HG02852 (cell line): ENCODE measurements at regions not wholly inside any gene's neighbourhood (a gene's known extent, or its start where the extent isn't known, plus 50 kb on each side); places are given as distances from the start of the nearest gene placed in this dataset.
"Not testable (repeated sequence)": the region's sequence is repeated elsewhere in the genome, so short reads cannot be mapped to it uniquely, and the experiment has no call there.

ENCODE experiments used
- ATAC-seq: cut with Tn5 transposase; IDR thresholded peaks from one replicate; pipeline ENCODE4 v1.9.1; 2021; ENCODE audit warnings: mild to moderate bottlenecking, moderate library complexity; ENCODE audit not compliant: unreplicated experiment

DNA sequence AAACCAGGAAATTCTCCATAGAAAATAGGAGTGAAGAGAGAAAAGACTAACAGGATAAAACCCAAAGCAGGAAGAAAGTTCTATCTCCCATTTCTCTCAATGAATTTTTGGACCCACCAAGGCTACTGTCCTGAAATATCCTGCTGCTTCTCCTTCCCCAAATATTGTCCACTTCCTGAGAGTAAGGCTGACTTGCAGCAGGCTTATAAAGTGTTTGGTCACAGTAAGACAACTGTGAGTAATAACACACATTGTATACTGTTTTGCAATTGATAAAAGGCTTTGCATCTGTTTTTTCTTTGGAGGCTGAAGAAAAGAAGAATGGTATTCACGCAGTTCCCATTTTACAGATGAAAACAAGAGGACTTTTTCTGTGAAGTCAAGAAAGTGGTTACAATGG is 52.8 kb downstream of the FOXD4L6 start:
- not testable (repeated sequence) for ATAC-seq

DNA sequence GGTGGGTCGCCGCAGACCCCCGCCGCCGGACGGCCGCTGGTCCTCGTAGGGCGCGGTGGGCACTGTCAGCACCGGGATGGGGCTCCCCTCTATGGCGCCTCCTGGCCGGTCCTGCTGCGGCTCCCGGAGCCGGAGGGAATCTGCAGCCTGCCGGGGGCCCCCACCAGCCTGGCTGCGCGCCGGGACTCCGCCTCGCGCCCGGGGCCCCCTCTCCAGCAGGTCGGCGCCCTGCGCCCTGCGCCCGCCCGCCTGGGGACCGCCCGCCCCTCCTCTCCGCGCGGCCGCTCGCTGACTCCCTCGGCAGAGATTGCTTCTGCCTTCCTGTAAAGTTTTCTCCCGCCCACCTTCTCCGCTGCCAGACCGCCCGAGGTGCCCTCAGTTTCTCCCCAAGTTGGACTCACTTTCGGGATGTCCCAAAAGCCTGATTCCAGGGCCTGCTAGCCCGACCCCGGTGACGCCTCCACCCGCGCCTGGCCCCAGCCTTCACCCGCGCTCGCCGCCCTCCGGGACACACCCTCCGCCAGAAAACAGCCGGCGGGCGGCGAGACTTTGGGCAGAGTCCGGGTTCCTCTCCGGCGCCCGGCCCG is 54.0 kb downstream of the FOXD4L6 start:
- ATAC-seq, result peak; percentile 60

- ATAC-seq, result peak; percentile 8
Measured at GRCh38 chr9:41073471-41074243, 54.8 kb downstream of the FOXD4L6 start.

- ATAC-seq, result peak; percentile 63
Measured at GRCh38 chr9:41064125-41064795, 64.2 kb downstream of the FOXD4L6 start.

- ATAC-seq, result not testable (repeated sequence)
Measured at GRCh38 chr9:41063243-41063642, 65.2 kb downstream of the FOXD4L6 start.

DNA sequence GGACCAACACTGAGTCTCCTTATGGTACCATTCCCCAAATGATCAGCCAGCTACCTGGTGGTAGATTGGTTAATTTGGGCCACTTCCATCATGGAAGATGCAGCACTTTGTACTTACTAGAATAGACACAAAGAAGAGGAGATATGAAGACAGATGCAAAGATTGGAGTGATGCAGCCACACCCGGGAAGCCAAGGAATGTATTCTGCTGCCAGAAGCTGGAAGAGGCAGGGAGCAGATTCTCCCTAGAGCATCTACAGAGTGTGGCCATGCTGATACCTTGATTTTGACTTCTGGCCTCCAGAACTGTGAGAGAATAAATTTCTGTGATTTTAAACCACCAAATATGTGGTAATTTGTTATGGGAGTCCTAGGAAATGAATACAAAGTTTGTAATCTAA is 68.9 kb downstream of the FOXD4L6 start:
- not testable (repeated sequence) for ATAC-seq

GRCh38 chr9:41053666-41054363 is 74.7 kb downstream of the FOXD4L6 start:
- peak; percentile 60 for ATAC-seq

GRCh38 chr9:41048672-41049071 is 79.8 kb downstream of the FOXD4L6 start:
- not testable (repeated sequence) for ATAC-seq

GRCh38 chr9:41047792-41048191 is 80.7 kb downstream of the FOXD4L6 start:
- not testable (repeated sequence) for ATAC-seq

DNA sequence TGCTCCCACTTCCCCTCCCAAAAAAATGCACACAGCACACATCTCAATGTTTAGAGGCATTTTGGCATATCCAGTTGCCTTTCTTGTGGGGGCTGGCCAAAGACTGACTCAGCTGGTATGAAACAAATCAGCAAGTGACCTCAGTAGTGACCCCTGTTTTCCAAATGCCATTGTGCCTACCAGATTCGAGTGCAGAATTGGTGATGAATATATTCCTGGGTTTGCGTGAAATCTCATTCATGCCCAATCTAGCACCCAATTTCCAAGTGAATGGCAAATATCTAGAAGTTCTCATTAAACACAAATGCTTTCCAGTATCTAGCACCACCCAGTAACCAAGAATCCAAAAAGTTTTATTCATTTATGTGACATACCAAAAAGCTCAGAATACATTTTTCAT is 83.6 kb downstream of the FOXD4L6 start:
- not testable (repeated sequence) for ATAC-seq

DNA sequence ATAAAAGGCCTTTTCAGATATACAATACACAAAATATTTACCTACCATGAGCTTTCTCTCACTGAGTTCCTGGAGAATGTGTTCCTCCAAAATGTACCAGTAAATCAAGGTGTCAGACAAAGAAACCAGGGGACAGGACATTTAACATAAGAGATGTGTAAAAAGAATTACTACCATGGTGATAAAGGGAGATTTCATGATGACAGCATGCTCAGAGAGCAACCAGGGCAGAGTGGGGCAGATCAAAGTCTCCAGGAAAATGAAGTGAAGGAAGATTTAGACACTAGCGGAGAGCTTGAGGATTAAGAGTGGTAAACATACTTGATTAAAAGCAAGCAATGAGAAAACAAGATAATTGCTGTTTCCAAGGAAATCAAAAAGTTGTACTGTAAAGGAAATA is 85.0 kb downstream of the FOXD4L6 start:
- ATAC-seq, result not testable (repeated sequence)

GRCh38 chr9:41042111-41042510 is 86.4 kb downstream of the FOXD4L6 start:
- not testable (repeated sequence) for ATAC-seq

GRCh38 chr9:41040705-41041342 is 87.7 kb downstream of the FOXD4L6 start:
- not testable (repeated sequence) for ATAC-seq

DNA sequence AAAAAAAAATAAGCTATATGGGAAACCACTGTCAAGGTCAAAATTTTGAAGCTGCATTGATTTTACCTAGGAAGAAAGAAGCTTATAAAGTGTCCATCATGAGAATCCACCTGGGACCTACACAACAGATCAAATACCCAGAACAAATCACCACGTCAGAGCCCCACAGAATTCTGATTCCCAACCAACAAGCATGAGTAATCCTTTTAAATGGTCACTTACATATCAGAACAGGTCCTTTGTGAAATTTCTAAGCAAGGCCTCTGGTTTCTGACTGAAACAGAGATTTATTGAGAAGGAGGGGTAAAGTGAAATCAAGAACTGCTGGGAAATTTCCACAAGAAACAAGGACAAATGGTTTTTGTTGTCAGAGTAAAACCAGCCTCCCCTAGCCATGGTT is 93.2 kb downstream of the FOXD4L6 start:
- not testable (repeated sequence) for ATAC-seq

- ATAC-seq, result not testable (repeated sequence)
Measured at GRCh38 chr9:41034699-41035197, 93.7 kb downstream of the FOXD4L6 start.

DNA sequence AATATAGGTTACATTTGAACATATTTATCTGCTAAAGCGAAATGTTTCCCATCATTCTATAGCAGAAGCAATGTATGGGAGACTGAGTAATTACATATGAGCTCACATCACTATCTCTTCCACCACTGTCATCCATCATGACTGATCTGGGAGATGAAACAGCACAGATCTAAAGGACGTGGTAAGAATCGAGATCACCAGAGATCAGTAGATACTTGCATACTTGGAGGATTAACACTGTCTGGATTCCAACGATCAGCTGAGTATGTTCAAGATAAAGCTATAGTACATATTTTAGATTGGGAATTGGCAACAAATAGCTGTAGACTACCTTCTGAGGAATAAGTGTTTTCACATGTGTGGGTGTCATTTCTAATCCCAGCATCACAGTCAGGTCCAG is 94.6 kb downstream of the FOXD4L6 start:
- ATAC-seq, result not testable (repeated sequence)

DNA sequence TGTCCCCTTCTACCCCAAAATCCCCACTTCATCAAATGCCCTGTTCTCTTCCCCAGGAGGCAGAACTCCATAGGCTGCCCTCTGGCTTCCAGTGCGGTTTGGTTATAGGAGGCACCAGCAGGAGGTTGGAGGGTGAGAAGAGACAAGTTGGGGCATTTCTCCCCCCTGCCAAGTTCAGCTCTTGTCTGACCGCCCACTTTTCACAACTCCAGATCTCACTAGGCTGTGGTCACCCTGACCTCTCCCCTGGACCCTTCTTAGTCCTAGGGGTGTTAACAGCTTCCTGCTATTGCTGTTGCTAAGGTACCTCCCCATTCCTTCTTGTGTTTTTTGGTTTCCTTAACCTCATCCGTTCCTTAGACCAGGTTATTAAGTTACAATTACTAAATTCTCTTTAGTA is 95.1 kb downstream of the FOXD4L6 start:
- ATAC-seq, result not testable (repeated sequence)

GRCh38 chr9:41026912-41027676 is 101.4 kb downstream of the FOXD4L6 start:
- not testable (repeated sequence) for ATAC-seq

GRCh38 chr9:41022365-41022764 is 106.1 kb downstream of the FOXD4L6 start:
- not testable (repeated sequence) for ATAC-seq
